ENCODE measurements at regions not wholly inside any gene's neighbourhood (a gene's known extent, or its start where the extent isn't known, plus 50 kb on each side); places are given as distances from the start of the nearest gene placed in this dataset.
"Not testable (repeated sequence)": the region's sequence is repeated elsewhere in the genome, so short reads cannot be mapped to it uniquely, and the experiment has no call there.

GRCh38 chr10:42149722-42150427, 488.5 kb downstream of the ZNF33B start:
- Histone ChIP-seq H3K27ac (ENCODE audit: low read depth, low read length) (no peak overlapping the region), H3K4me1 (ENCODE audit: control insufficient read depth, low read depth, low read length) (no peaks in the 10 kb centered on the region), H3K4me2 (ENCODE audit: low read length) (no peak overlapping the region), H4K5ac (ENCODE audit: low read length) (no peak overlapping the region), H3K23ac (ENCODE audit: low read length) (no peak overlapping the region), H3K79me2 (ENCODE audit: control insufficient read depth, insufficient read depth, low read length) (no peaks in the 10 kb centered on the region), H3K79me1 (ENCODE audit: low read length) (no peaks in the 10 kb centered on the region), H3K4me3 (ENCODE audit: low read length) (no peak overlapping the region), H2AK5ac (ENCODE audit: low read length) (no peak overlapping the region), H3K56ac (ENCODE audit: low read length) (no peak overlapping the region), H3K18ac (ENCODE audit: low read length) (no peak overlapping the region), H4K8ac (ENCODE audit: low read depth, low read length) (no peak overlapping the region), H3K27me3 (ENCODE audit: insufficient read depth, low read length, poor library complexity) (no peaks in the 10 kb centered on the region), H3K4ac (ENCODE audit: low read depth, low read length) (no peak overlapping the region), H2BK120ac (ENCODE audit: low read depth, low read length) (no peak overlapping the region), H3K36me3 (ENCODE audit: control insufficient read depth, insufficient read depth, low read length) (no peaks in the 10 kb centered on the region), H3K9ac (ENCODE audit: low read length) (no peak overlapping the region), H2BK15ac (replicated peaks; ENCODE audit: low read depth) (no peak overlapping the region), H2BK5ac (ENCODE audit: low read length) (no peak overlapping the region)
- no CpG with 5 or more reads among the region's 78 CpGs for WGBS (ENCODE audit: extremely low coverage, insufficient coverage, low lambda C conversion rate)
- no peak for DNase-seq

GRCh38 chr10:42149027-42149700, 489.2 kb downstream of the ZNF33B start:
- H2BK5ac ChIP-seq (ENCODE audit: low read length), result no peak overlapping the region
- no peak overlapping the region for H3K4me2 ChIP-seq (ENCODE audit: low read length)
- DNase-seq, result no peak
- no peak overlapping the region for H3K4me3 ChIP-seq (ENCODE audit: low read length)
- no peak overlapping the region for H3K27ac ChIP-seq (ENCODE audit: low read depth, low read length)
- H3K56ac ChIP-seq (ENCODE audit: low read length), result no peak overlapping the region
- H3K23ac ChIP-seq (ENCODE audit: low read length), result no peak overlapping the region
- no peak overlapping the region for H3K9ac ChIP-seq (ENCODE audit: low read length)
- no peak overlapping the region for H4K8ac ChIP-seq (ENCODE audit: low read depth, low read length)
- H2BK15ac ChIP-seq (replicated peaks; ENCODE audit: low read depth), result no peak overlapping the region
- no peak overlapping the region for H2AK5ac ChIP-seq (ENCODE audit: low read length)
- H3K36me3 ChIP-seq (ENCODE audit: control insufficient read depth, insufficient read depth, low read length), result no peaks in the 10 kb centered on the region
- H3K79me1 ChIP-seq (ENCODE audit: low read length), result no peaks in the 10 kb centered on the region
- no CpG with 5 or more reads among the region's 42 CpGs for WGBS (ENCODE audit: extremely low coverage, insufficient coverage, low lambda C conversion rate)
- H4K5ac ChIP-seq (ENCODE audit: low read length), result no peak overlapping the region
- no peak overlapping the region for H2BK120ac ChIP-seq (ENCODE audit: low read depth, low read length)
- H3K27me3 ChIP-seq (ENCODE audit: insufficient read depth, low read length, poor library complexity), result no peaks in the 10 kb centered on the region
- H3K4ac ChIP-seq (ENCODE audit: low read depth, low read length), result no peak overlapping the region
- no peak overlapping the region for H3K18ac ChIP-seq (ENCODE audit: low read length)
- H3K4me1 ChIP-seq (ENCODE audit: control insufficient read depth, low read depth, low read length), result no peaks in the 10 kb centered on the region
- no peaks in the 10 kb centered on the region for H3K79me2 ChIP-seq (ENCODE audit: control insufficient read depth, insufficient read depth, low read length)

DNA sequence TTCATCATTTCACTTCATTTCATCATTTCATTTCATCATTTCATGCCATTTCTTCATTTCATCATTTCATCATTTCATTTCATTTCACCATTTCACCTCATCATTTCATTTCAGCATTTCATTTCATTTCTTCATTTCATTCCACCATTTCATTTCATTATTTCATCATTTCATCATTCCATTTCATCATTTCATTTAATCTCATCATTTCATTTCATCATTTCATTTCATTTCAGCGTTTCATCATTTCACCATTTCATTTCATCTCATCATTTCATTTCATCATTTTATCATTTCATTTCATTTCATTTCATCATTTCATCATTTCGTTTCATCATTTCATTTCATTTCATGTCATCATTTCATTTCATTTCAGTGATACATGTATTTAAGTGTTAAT, 492.2 kb downstream of the ZNF33B start:
- H3K79me1 ChIP-seq (ENCODE audit: low read length); H3K27me3 ChIP-seq (ENCODE audit: insufficient read depth, low read length, poor library complexity); H3K27ac ChIP-seq (ENCODE audit: low read depth, low read length); H4K5ac ChIP-seq (ENCODE audit: low read length); H3K9ac ChIP-seq (ENCODE audit: low read length); H3K4me1 ChIP-seq (ENCODE audit: control insufficient read depth, low read depth, low read length); H2BK120ac ChIP-seq (ENCODE audit: low read depth, low read length); H2AK5ac ChIP-seq (ENCODE audit: low read length); H3K56ac ChIP-seq (ENCODE audit: low read length); H3K18ac ChIP-seq (ENCODE audit: low read length); H3K23ac ChIP-seq (ENCODE audit: low read length); DNase-seq; H3K4me2 ChIP-seq (ENCODE audit: low read length); H2BK5ac ChIP-seq (ENCODE audit: low read length); H3K36me3 ChIP-seq (ENCODE audit: control insufficient read depth, insufficient read depth, low read length); H2BK15ac ChIP-seq (replicated peaks; ENCODE audit: low read depth); H3K4me3 ChIP-seq (ENCODE audit: low read length); H4K8ac ChIP-seq (ENCODE audit: low read depth, low read length); H3K4ac ChIP-seq (ENCODE audit: low read depth, low read length); H3K79me2 ChIP-seq (ENCODE audit: control insufficient read depth, insufficient read depth, low read length): not testable (repeated sequence)
- 100% methylated on average over 2 of the region's 2 CpGs for WGBS (ENCODE audit: extremely low coverage, insufficient coverage, low lambda C conversion rate)

- H3K18ac ChIP-seq (ENCODE audit: low read length); H3K23ac ChIP-seq (ENCODE audit: low read length); H4K8ac ChIP-seq (ENCODE audit: low read depth, low read length); H3K36me3 ChIP-seq (ENCODE audit: control insufficient read depth, insufficient read depth, low read length); H3K27me3 ChIP-seq (ENCODE audit: insufficient read depth, low read length, poor library complexity); H3K4me2 ChIP-seq (ENCODE audit: low read length); H4K5ac ChIP-seq (ENCODE audit: low read length); H3K56ac ChIP-seq (ENCODE audit: low read length); H2BK120ac ChIP-seq (ENCODE audit: low read depth, low read length); H3K9ac ChIP-seq (ENCODE audit: low read length); H3K4ac ChIP-seq (ENCODE audit: low read depth, low read length); DNase-seq; H2BK15ac ChIP-seq (replicated peaks; ENCODE audit: low read depth); H3K4me3 ChIP-seq (ENCODE audit: low read length); H2AK5ac ChIP-seq (ENCODE audit: low read length); H3K4me1 ChIP-seq (ENCODE audit: control insufficient read depth, low read depth, low read length); H3K27ac ChIP-seq (ENCODE audit: low read depth, low read length); H2BK5ac ChIP-seq (ENCODE audit: low read length); H3K79me2 ChIP-seq (ENCODE audit: control insufficient read depth, insufficient read depth, low read length); H3K79me1 ChIP-seq (ENCODE audit: low read length): not testable (repeated sequence)
- no CpG with 5 or more reads among the region's 22 CpGs for WGBS (ENCODE audit: extremely low coverage, insufficient coverage, low lambda C conversion rate)
Measured at GRCh38 chr10:42138023-42138422, 500.3 kb downstream of the ZNF33B start.

- no peak overlapping the region for H2AK5ac ChIP-seq (ENCODE audit: low read length)
- DNase-seq, result no peak
- no peak overlapping the region for H2BK15ac ChIP-seq (replicated peaks; ENCODE audit: low read depth)
- H3K27ac ChIP-seq (ENCODE audit: low read depth, low read length), result no peak overlapping the region
- H3K4ac ChIP-seq (ENCODE audit: low read depth, low read length), result no peak overlapping the region
- no CpG with 5 or more reads among the region's 21 CpGs for WGBS (ENCODE audit: extremely low coverage, insufficient coverage, low lambda C conversion rate)
- no peak overlapping the region for H2BK120ac ChIP-seq (ENCODE audit: low read depth, low read length)
- H2BK5ac ChIP-seq (ENCODE audit: low read length), result no peak overlapping the region
- H3K79me1 ChIP-seq (ENCODE audit: low read length), result no peaks in the 10 kb centered on the region
- H3K56ac ChIP-seq (ENCODE audit: low read length), result no peak overlapping the region
- no peak overlapping the region for H3K18ac ChIP-seq (ENCODE audit: low read length)
- H3K4me3 ChIP-seq (ENCODE audit: low read length), result no peak overlapping the region
- no peaks in the 10 kb centered on the region for H3K4me1 ChIP-seq (ENCODE audit: control insufficient read depth, low read depth, low read length)
- H3K36me3 ChIP-seq (ENCODE audit: control insufficient read depth, insufficient read depth, low read length), result no peaks in the 10 kb centered on the region
- no peaks in the 10 kb centered on the region for H3K27me3 ChIP-seq (ENCODE audit: insufficient read depth, low read length, poor library complexity)
- H3K23ac ChIP-seq (ENCODE audit: low read length), result no peak overlapping the region
- no peak overlapping the region for H3K4me2 ChIP-seq (ENCODE audit: low read length)
- no peak overlapping the region for H4K8ac ChIP-seq (ENCODE audit: low read depth, low read length)
- H3K79me2 ChIP-seq (ENCODE audit: control insufficient read depth, insufficient read depth, low read length), result no peaks in the 10 kb centered on the region
- H4K5ac ChIP-seq (ENCODE audit: low read length), result no peak overlapping the region
- H3K9ac ChIP-seq (ENCODE audit: low read length), result no peak overlapping the region
Measured at GRCh38 chr10:42113158-42113450, 525.3 kb downstream of the ZNF33B start.
